AG10803 (cell line): ENCODE measurements at regions not wholly inside any gene's neighbourhood (a gene's known extent, or its start where the extent isn't known, plus 50 kb on each side); places are given as distances from the start of the nearest gene placed in this dataset.

ENCODE experiments used
- DNase-seq: peaks from one replicate; pipeline ENCODE4 v3.0.0; 2010; ENCODE audit warnings: low read depth
- H3K4me3 ChIP-seq: 2 replicates; pipeline ENCODE4 v1.5.1; 2011; ENCODE audit warnings: mild to moderate bottlenecking, low read length, control low read depth
- CTCF ChIP-seq: conservative IDR thresholded peaks from 2 replicates; pipeline ENCODE4 v1.5.1; 2011; ENCODE audit warnings: mild to moderate bottlenecking, low read length, control low read depth, inconsistent platforms

- DNase-seq: no peak
These were observed 359.2 kb upstream of the NCAM2 start for GRCh38 chr21:20639026-20639425.

GRCh38 chr21:20641241-20641640 lies 357.0 kb upstream of the NCAM2 start:
- DNase-seq: no peak
- no peak overlapping the region for H3K4me3 ChIP-seq
- no peak for TF ChIP-seq CTCF

More at GRCh38 chr21:20639026-20639425, 359.2 kb upstream of the NCAM2 start:
- H3K4me3 ChIP-seq: no peak overlapping the region
- TF ChIP-seq CTCF: no peak

- no peak for TF ChIP-seq CTCF
- H3K4me3 ChIP-seq: no peak overlapping the region
- DNase-seq: no peak
These were observed 355.5 kb upstream of the NCAM2 start for GRCh38 chr21:20642681-20643080.

GRCh38 chr21:20644552-20644951 lies 353.7 kb upstream of the NCAM2 start:
- no peak for TF ChIP-seq CTCF
- no peak overlapping the region for H3K4me3 ChIP-seq
- DNase-seq: no peak

- no peak for DNase-seq
- H3K4me3 ChIP-seq: no peak overlapping the region
- no peak for TF ChIP-seq CTCF
These were observed 352.9 kb upstream of the NCAM2 start for GRCh38 chr21:20645344-20645743.

GRCh38 chr21:20646431-20647165 lies 351.6 kb upstream of the NCAM2 start:
- H3K4me3 ChIP-seq: no peak overlapping the region
- DNase-seq: no peak
- TF ChIP-seq CTCF: no peak

GRCh38 chr21:20647607-20648006 lies 350.6 kb upstream of the NCAM2 start:
- no peak for DNase-seq
- no peak for TF ChIP-seq CTCF
- H3K4me3 ChIP-seq: no peak overlapping the region
